ENCODE measurements at regions not wholly inside any gene's neighbourhood (a gene's known extent, or its start where the extent isn't known, plus 50 kb on each side); places are given as distances from the start of the nearest gene placed in this dataset.

DNA sequence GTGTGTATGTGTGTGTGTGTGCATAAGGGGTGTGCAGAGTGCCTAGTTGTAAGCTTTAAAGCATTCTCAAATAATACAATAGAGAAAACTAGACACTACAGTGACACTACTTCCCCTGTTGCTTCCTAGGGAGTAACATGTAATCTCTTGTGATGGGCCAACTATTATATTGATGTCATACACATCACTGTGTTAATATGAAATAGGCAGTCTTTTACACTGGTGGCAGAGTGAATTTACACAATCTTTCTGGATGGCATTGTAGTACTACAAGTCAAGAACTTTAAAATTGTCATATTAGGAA, 488.0 kb upstream of the ZEB2 start:
- TF ChIP-seq CTCF (IDR thresholded peaks at IDR 0.05) (no peak), POLR2A (IDR thresholded peaks at IDR 0.05) (no peak), EP300 (IDR thresholded peaks at IDR 0.05) (no peak)
